T-cell (primary cell): ENCODE measurements at regions not wholly inside any gene's neighbourhood (a gene's known extent, or its start where the extent isn't known, plus 50 kb on each side); places are given as distances from the start of the nearest gene placed in this dataset.

Experiments
- ATAC-seq, 4 experiments: fragments of 200-7000 bp in 3 of 4; fragments of 150-1000 bp in 1 of 4; cut with Tn5 transposase; replicated peaks in 1 of 4; 1 replicate in 3 of 4; 2 replicates in 1 of 4; pipeline ENCODE4 v1.10.0; 2021; ENCODE audit warnings: moderate library complexity in 3 of 4, mild to moderate bottlenecking in 2 of 4, moderate number of reproducible peaks in 1 of 4
- CTCF ChIA-PET, 2 donors: fragments of 300-600 bp; sonication (Branson Sonifier 250); formaldehyde crosslinking; loops; one replicate each; lab custom pipeline; 2022; ENCODE audit warnings: antibody characterized with exemption in 2 of 2; lab: Charles Lee
- POLR2A ChIA-PET, 2 donors: fragments of 300-600 bp; sonication (Branson Sonifier 250); formaldehyde crosslinking; loops; one replicate each; lab custom pipeline; 2022; ENCODE audit warnings: antibody characterized with exemption in 2 of 2; lab: Charles Lee
- DNase-seq, 35 experiments: peaks; one replicate each; pipeline versions ENCODE4 v3.0.0 to v3.0.0-alpha.2; 2013 to 2023
- H3K27ac ChIP-seq: one replicate; pipeline ENCODE4 v1.5.1; 2013; ENCODE audit warnings: low read length
- H3K27me3 ChIP-seq, 2 experiments: replicated peaks in 1 of 2; 1 replicate in 1 of 2; 2 replicates in 1 of 2; pipeline versions ENCODE4 v1.6.1 to v1.7.0; 2013; ENCODE audit warnings: low read length in 1 of 2, mixed read lengths in 1 of 2; ENCODE audit not compliant: control insufficient read depth in 2 of 2, insufficient read depth in 2 of 2; ENCODE audit errors: extremely low read depth in 1 of 2
- H3K36me3 ChIP-seq, 2 donors: 1 replicate in 1 of 2; 2 replicates in 1 of 2; pipeline versions ENCODE4 v1.6.1 to v1.7.0; 2013; ENCODE audit warnings: low read length in 1 of 2; ENCODE audit not compliant: control insufficient read depth in 2 of 2, insufficient read depth in 1 of 2; ENCODE audit errors: extremely low read depth in 1 of 2
- H3K4me1 ChIP-seq, 2 experiments: 1 replicate in 1 of 2; 2 replicates in 1 of 2; pipeline versions ENCODE4 v1.6.1 to v1.7.0; 2013; ENCODE audit warnings: low read length in 2 of 2, mixed read lengths in 1 of 2; ENCODE audit not compliant: insufficient read depth in 2 of 2, control insufficient read depth in 1 of 2; ENCODE audit errors: extremely low read depth in 1 of 2
- H3K4me3 ChIP-seq, 2 donors: 1 replicate in 1 of 2; 2 replicates in 1 of 2; pipeline versions ENCODE4 v1.5.1 to v1.7.0; 2013; ENCODE audit warnings: mild to moderate bottlenecking in 2 of 2, low read length in 1 of 2, moderate library complexity in 1 of 2; ENCODE audit not compliant: control insufficient read depth in 1 of 2; ENCODE audit errors: extremely low read depth in 1 of 2
- H3K9me3 ChIP-seq: 2 replicates; pipeline ENCODE4 v1.7.0; 2013
- H3K27ac Mint-ChIP-seq, 2 donors: one replicate each; pipeline ENCODE4 v1.8.0; 2020 to 2021; ENCODE audit warnings: mild to moderate bottlenecking in 2 of 2, mixed read lengths in 2 of 2
- H3K27me3 Mint-ChIP-seq, 2 donors: one replicate each; pipeline ENCODE4 v1.8.0; 2021 to 2022; ENCODE audit warnings: mixed read lengths in 2 of 2
- H3K36me3 Mint-ChIP-seq: one replicate; pipeline ENCODE4 v1.8.0; 2021; ENCODE audit warnings: mixed read lengths
- H3K4me1 Mint-ChIP-seq, 3 donors: one replicate each; pipeline ENCODE4 v1.8.0; 2020 to 2022; ENCODE audit warnings: mixed read lengths in 3 of 3, mild to moderate bottlenecking in 1 of 3
- H3K4me3 Mint-ChIP-seq, 3 donors: one replicate each; pipeline ENCODE4 v1.8.0; 2020 to 2022; ENCODE audit warnings: mild to moderate bottlenecking in 3 of 3, mixed read lengths in 3 of 3, moderate library complexity in 3 of 3
- H3K9me3 Mint-ChIP-seq, 3 donors: one replicate each; pipeline ENCODE4 v1.8.0; 2020 to 2022; ENCODE audit warnings: mixed read lengths in 3 of 3
- WGBS: methylation state at CpG from one replicate; pipeline ENCODE4 v1.1.5; 2013; ENCODE audit warnings: missing lambda C conversion rate; ENCODE audit not compliant: insufficient coverage; 5-methylcytosine and 5-hydroxymethylcytosine counted together

DNA sequence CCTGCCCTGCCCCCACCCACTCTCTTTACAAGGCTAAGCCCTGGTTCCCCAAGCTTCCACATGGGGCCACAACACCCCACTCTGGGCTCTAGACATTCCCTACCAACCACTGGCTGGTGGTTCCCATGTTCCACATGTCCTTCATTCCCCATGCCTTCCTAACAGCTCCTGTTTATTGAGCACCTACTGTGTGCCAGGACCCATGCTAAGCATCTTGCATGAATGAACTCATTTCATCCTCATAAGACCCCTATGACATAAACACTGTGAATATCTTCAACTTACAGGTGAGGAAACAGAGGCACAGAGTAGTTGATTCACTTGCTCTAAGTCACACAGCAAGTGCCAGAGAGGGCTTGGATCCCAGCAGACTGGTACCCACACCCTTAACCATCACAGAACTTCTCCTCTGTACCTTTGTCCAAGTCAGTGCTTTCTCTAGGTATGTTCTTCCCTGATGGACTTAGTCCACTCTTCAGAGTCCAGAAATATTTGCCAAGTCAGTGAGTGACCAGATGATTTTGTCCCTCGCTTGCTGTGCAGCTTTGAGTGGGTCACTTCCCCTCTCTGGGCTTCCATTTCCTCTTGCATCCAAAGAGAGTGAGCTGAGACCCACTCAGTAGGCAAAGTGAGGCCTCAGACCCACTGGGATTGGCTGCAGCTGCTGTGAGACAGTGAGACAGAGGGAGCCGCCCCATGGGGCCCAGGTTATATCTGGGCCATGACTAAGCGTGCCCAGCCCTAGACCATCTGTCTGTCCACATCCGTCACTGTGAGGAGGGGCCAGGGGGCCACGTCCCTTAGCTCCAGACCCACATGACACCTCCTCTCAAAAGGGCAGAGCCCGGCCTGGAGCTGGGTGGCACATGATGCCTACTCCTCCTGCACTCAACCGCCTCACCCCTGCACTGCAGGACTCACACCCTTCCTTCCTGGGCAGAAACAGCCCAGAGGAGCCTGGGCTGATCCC, 132.4 kb downstream of the MN1 start:
- H3K36me3 Mint-ChIP-seq: no peaks in the 10 kb centered on the region
- peaks cover 3 to 5% (median 4%) of the 10 kb centered on the region in 3 donors for H3K9me3 Mint-ChIP-seq
- 32% methylated on average over 7 of the region's 7 CpGs for WGBS
- H3K4me1 ChIP-seq: peaks cover 0 to 3% of the 10 kb centered on the region in 2 experiments
- peaks cover 0 to 41% of the 10 kb centered on the region in 2 experiments for H3K27me3 ChIP-seq
- peak in 5 of 35 experiments; percentile 4 to 31 (median 11) for DNase-seq
- H3K27ac Mint-ChIP-seq: no peak overlapping the region
- H3K9me3 ChIP-seq: no peaks in the 10 kb centered on the region
- ATAC-seq: peak in 1 of 4 experiments; percentile 31
- H3K4me3 Mint-ChIP-seq: no peak overlapping the region
- H3K27me3 Mint-ChIP-seq: peaks cover 22 to 43% of the 10 kb centered on the region in 2 donors
- H3K27ac ChIP-seq: no peak overlapping the region
- H3K4me1 Mint-ChIP-seq: no peaks in the 10 kb centered on the region
- H3K36me3 ChIP-seq: no peaks in the 10 kb centered on the region
- H3K4me3 ChIP-seq: no peak overlapping the region
- POLR2A ChIA-PET: no interaction called here
- CTCF ChIA-PET: no interaction called here

DNA sequence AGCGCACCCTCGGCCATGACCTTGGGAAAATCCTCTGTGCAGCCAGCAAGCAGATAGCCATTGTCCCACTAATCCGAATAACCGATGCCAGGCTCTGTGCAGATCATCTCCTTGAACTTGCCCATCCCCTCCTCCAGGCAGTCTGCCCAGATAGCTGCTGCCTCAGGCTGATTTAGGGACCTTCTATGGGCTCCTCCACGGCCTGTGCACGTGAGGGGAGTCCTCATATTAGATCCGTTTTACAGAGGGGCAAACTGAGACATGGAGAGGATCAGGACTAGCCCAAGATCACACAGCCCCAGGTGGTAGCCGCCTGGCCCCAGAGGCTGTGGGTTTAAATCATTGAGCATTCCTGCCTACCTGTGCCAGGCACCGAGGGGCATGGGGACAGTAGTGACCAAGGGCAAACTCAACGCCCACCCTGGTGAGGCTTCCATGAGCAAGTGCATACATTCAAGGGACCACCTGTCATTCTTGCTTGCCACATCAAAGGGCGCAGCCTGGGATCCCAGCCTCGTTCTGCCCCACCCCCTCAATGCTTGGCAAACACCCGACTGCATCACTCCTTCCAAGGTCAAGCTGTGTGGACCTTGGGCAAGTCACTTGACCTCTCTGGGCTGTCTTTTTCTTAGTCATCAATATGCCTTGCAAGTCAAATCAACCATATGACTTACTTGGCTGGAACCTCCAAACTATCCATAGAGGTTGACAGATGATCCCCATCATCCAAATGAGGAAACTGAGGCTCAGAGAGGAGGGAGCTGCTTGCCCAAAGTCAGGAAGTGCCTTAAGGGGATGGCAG, 131.6 kb downstream of the MN1 start:
- Mint-ChIP-seq H3K4me3 (no peak overlapping the region), H3K4me1 (peaks cover 0 to 6% (median 0%) of the 10 kb centered on the region in 3 donors), H3K27me3 (peaks cover 27 to 45% of the 10 kb centered on the region in 2 donors), H3K9me3 (peaks cover 3 to 5% (median 4%) of the 10 kb centered on the region in 3 donors), H3K27ac (no peak overlapping the region), H3K36me3 (no peaks in the 10 kb centered on the region)
- ChIA-PET POLR2A (no interaction called here), CTCF (no interaction called here)
- H3K4me3 ChIP-seq: no peak overlapping the region
- no peak overlapping the region for H3K27ac ChIP-seq
- no peaks in the 10 kb centered on the region for H3K36me3 ChIP-seq
- H3K9me3 ChIP-seq: no peaks in the 10 kb centered on the region
- WGBS: 24% methylated on average over 13 of the region's 13 CpGs
- ATAC-seq: no peak
- peaks cover 0 to 42% of the 10 kb centered on the region in 2 experiments for H3K27me3 ChIP-seq
- no peak for DNase-seq
- peaks cover 0 to 3% of the 10 kb centered on the region in 2 experiments for H3K4me1 ChIP-seq

DNA sequence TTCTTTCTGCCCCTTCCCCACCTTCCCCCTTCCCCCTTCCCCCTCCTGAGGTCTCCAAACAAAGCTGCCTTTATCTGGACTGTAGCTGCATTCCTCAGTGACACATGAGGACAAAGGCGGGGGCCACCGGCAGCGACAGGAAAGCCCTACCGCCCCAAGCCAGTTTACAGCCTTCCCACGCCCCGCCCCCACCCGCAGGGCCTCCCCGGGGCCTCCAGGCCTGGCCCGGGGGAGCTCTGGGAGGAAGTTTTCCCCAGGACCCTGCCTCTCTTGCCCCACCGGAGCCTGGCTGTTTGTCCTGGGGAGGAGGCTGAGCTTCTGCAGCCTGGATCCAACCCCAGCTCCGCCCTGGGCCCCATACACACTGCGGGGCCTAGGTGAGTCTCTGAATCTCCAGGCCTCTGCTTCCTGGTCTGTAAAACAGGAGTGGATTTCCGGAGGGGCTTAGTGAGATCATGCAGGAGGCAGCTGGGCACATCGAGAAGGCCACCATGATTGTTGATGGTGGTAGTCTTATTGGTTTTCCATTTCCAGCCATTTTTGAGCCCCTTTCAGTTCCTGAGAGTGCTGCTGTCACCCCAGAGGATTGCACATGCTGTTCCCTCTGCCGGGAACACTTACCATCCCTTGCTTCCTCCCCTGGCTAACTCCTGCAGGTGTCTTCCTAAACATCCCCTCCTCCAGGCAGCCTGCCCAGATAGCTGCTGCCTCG, 130.7 kb downstream of the MN1 start:
- Mint-ChIP-seq H3K4me3 (no peak overlapping the region), H3K27ac (no peak overlapping the region), H3K27me3 (peaks cover 26 to 51% of the 10 kb centered on the region in 2 donors), H3K36me3 (no peaks in the 10 kb centered on the region), H3K9me3 (peaks cover 3 to 5% (median 4%) of the 10 kb centered on the region in 3 donors), H3K4me1 (peaks cover 0 to 6% (median 0%) of the 10 kb centered on the region in 3 donors)
- Histone ChIP-seq H3K27me3 (peaks cover 0 to 47% of the 10 kb centered on the region in 2 experiments), H3K27ac (no peak overlapping the region), H3K9me3 (no peaks in the 10 kb centered on the region), H3K4me3 (no peak overlapping the region), H3K4me1 (peaks cover 0 to 3% of the 10 kb centered on the region in 2 experiments), H3K36me3 (no peaks in the 10 kb centered on the region)
- DNase-seq: no peak
- ATAC-seq: no peak
- WGBS: 16% methylated on average over 7 of the region's 16 CpGs
- ChIA-PET CTCF (no interaction called here), POLR2A (no interaction called here)

DNA sequence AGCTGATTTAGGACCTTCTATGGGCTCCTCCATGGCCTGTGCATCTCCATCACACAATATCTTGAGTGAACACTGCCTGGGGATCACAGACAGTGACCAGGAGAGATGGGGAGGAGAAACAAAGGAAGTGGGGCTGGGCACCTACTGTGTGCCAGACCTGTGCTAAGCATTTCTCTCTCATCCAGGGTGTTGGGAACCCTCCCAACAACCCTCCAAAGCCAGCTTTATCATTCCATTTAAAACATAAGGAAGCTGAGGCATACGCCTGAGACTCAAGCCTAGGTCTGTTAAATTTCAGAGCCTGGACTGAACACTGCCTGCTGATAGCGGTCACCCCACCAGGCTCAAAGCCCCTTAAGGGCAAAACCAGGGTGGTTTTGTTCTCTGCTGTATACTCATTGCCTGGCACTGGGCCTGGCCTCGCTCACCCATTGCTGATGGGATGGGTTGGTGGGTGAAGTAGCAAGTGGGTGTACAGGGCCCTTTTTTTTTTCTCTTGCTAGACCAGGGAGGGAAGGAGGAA, 130.1 kb downstream of the MN1 start:
- no peaks in the 10 kb centered on the region for H3K36me3 ChIP-seq
- DNase-seq (no peak), ATAC-seq (no peak)
- POLR2A ChIA-PET: no interaction called here
- 94% methylated on average over 2 of the region's 3 CpGs for WGBS
- Mint-ChIP-seq H3K27ac (no peak overlapping the region), H3K4me3 (no peak overlapping the region), H3K9me3 (peaks cover 2 to 3% (median 2%) of the 10 kb centered on the region in 3 donors), H3K4me1 (peaks cover 0 to 6% (median 0%) of the 10 kb centered on the region in 3 donors), H3K27me3 (peaks cover 26 to 51% of the 10 kb centered on the region in 2 donors), H3K36me3 (no peaks in the 10 kb centered on the region)
- H3K4me1 ChIP-seq: peaks cover 0 to 3% of the 10 kb centered on the region in 2 experiments
- CTCF ChIA-PET: no interaction called here
- H3K9me3 ChIP-seq: no peaks in the 10 kb centered on the region
- H3K27me3 ChIP-seq: peaks cover 0 to 47% of the 10 kb centered on the region in 2 experiments
- H3K27ac ChIP-seq: no peak overlapping the region
- H3K4me3 ChIP-seq: no peak overlapping the region

DNA sequence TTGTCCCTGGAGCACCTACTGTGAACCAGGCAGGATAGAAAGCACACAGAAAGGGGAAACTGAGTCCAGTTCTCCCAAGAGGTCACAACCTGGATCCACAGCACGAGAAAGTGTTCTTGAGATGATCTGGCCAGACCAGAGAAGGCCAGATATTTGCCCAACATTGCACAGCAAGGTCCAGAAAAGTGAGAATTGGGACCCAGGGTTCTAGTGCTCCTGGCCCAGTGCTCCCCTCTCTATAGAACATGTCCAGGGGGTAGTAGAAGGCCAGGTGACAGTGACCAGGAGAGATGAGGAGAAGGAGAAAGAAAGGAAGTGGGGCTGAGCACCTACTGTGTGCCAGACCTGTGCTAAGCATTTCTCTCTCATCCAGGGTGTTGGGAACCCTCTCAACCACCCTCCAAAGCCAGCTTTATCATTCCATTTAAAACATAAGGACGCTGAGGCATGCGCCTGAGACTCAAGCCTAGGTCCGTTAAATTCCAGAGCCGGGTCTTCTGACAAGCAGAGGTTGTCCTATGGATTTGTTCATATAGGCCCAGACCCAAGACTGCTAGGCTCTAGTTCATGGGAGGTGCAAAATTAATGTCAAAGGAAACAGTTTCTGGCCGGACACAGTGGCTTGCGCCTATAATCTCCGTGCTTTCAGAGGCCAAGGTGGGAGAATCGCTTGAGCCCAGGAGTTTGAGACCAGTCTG, 128.7 kb downstream of the MN1 start:
- no peaks in the 10 kb centered on the region for H3K36me3 Mint-ChIP-seq
- H3K27me3 Mint-ChIP-seq: peaks cover 27 to 51% of the 10 kb centered on the region in 2 donors
- H3K27me3 ChIP-seq: peaks cover 0 to 52% of the 10 kb centered on the region in 2 experiments
- CTCF ChIA-PET: no interaction called here
- H3K4me3 ChIP-seq: no peak overlapping the region
- WGBS: 87% methylated on average over 8 of the region's 9 CpGs
- H3K9me3 ChIP-seq: no peaks in the 10 kb centered on the region
- no peaks in the 10 kb centered on the region for H3K36me3 ChIP-seq
- no peak overlapping the region for H3K4me3 Mint-ChIP-seq
- no peak overlapping the region for H3K27ac Mint-ChIP-seq
- peaks cover 0 to 6% (median 0%) of the 10 kb centered on the region in 3 donors for H3K4me1 Mint-ChIP-seq
- H3K27ac ChIP-seq: no peak overlapping the region
- POLR2A ChIA-PET: no interaction called here
- DNase-seq (no peak), ATAC-seq (no peak)
- peaks cover 0 to 3% of the 10 kb centered on the region in 2 experiments for H3K4me1 ChIP-seq
- no peaks in the 10 kb centered on the region for H3K9me3 Mint-ChIP-seq
